WTC11 (cell line): ENCODE measurements at regions not wholly inside any gene's neighbourhood (a gene's known extent, or its start where the extent isn't known, plus 50 kb on each side); places are given as distances from the start of the nearest gene placed in this dataset.

Experiments
- ATAC-seq: fragments of 200-7000 bp; cut with Tn5 transposase; 2 replicates; pipeline ENCODE4 v1.10.0; 2021; ENCODE audit warnings: mild to moderate bottlenecking, moderate library complexity
- CTCF ChIA-PET: fragments of 300-600 bp; sonication (Branson Sonifier 250); formaldehyde crosslinking; loops from one replicate; lab custom pipeline; 2021; ENCODE audit warnings: antibody characterized with exemption; lab: Charles Lee
- POLR2A ChIA-PET: fragments of 350-600 bp; sonication (Branson Sonifier 250); formaldehyde crosslinking; loops from one replicate; lab custom pipeline; 2021; ENCODE audit warnings: antibody characterized with exemption; lab: Charles Lee
- DNase-seq: peaks from one replicate; pipeline ENCODE4 v3.0.0; 2021; ENCODE audit warnings: low spot score
- H3K27ac Mint-ChIP-seq: 2 replicates; pipeline ENCODE4 v1.8.0; 2021; ENCODE audit warnings: mixed read lengths
- H3K27me3 Mint-ChIP-seq: 2 replicates; pipeline ENCODE4 v1.8.0; 2021; ENCODE audit warnings: low read depth, mild to moderate bottlenecking, moderate library complexity, mixed read lengths
- H3K36me3 Mint-ChIP-seq: 2 replicates; pipeline ENCODE4 v1.8.0; 2021; ENCODE audit warnings: mixed read lengths
- H3K4me1 Mint-ChIP-seq: 2 replicates; pipeline ENCODE4 v1.8.0; 2022; ENCODE audit warnings: mixed read lengths
- H3K4me3 Mint-ChIP-seq: 2 replicates; pipeline ENCODE4 v1.8.0; 2021; ENCODE audit warnings: mild to moderate bottlenecking, moderate library complexity, mixed read lengths
- H3K9me3 Mint-ChIP-seq: 2 replicates; pipeline ENCODE4 v1.8.0; 2021; ENCODE audit warnings: mixed read lengths
- AR ChIP-seq: fragments of 250-450 bp; sonication (Bioruptor Pico); IDR thresholded peaks from 2 replicates; pipeline ENCODE4 v1.9.0; 2021; ENCODE audit warnings: mild to moderate bottlenecking
- CREB1 ChIP-seq: sonication (generic); formaldehyde crosslinking; IDR thresholded peaks from 2 replicates; pipeline ENCODE4 v1.8.0; 2023; ENCODE audit warnings: mild to moderate bottlenecking, missing genetic modification reagents
- FOXJ3 ChIP-seq: sonication (generic); formaldehyde crosslinking; IDR thresholded peaks from 2 replicates; pipeline ENCODE4 v1.9.0; 2021; ENCODE audit warnings: missing genetic modification reagents, mild to moderate bottlenecking, borderline replicate concordance
- FOXK1 ChIP-seq: sonication (generic); formaldehyde crosslinking; IDR thresholded peaks from 2 replicates; pipeline ENCODE4 v1.8.0; 2022; ENCODE audit warnings: mild to moderate bottlenecking, moderate library complexity, missing genetic modification reagents
- IRF1 ChIP-seq: sonication (generic); formaldehyde crosslinking; IDR thresholded peaks from 2 replicates; pipeline ENCODE4 v1.8.0; 2023; ENCODE audit warnings: missing genetic modification reagents
- NR1H2 ChIP-seq: sonication (generic); formaldehyde crosslinking; IDR thresholded peaks from 2 replicates; pipeline ENCODE4 v1.9.0; 2021; ENCODE audit warnings: mild to moderate bottlenecking, moderate library complexity, missing genetic modification reagents
- NR3C1 ChIP-seq: sonication (generic); formaldehyde crosslinking; conservative IDR thresholded peaks from 2 replicates; pipeline ENCODE4 v1.8.1; 2023; ENCODE audit warnings: low read depth, mild to moderate bottlenecking, missing genetic modification reagents
- PRDM15 ChIP-seq: sonication (generic); formaldehyde crosslinking; IDR thresholded peaks from 2 replicates; pipeline ENCODE4 v1.8.0; 2022; ENCODE audit warnings: missing genetic modification reagents
- RORB ChIP-seq: fragments of 250-450 bp; sonication (Bioruptor Pico); IDR thresholded peaks from 2 replicates; pipeline ENCODE4 v1.9.0; 2021; ENCODE audit warnings: mild to moderate bottlenecking
- SMAD3 ChIP-seq: sonication (generic); formaldehyde crosslinking; IDR thresholded peaks from 2 replicates; pipeline ENCODE4 v1.8.0; 2022; ENCODE audit warnings: missing genetic modification reagents, mild to moderate bottlenecking, borderline replicate concordance
- TEAD4 ChIP-seq: sonication (generic); formaldehyde crosslinking; IDR thresholded peaks from 2 replicates; pipeline ENCODE4 v1.8.0; 2022; ENCODE audit warnings: mild to moderate bottlenecking, missing genetic modification reagents
- USF2 ChIP-seq: sonication (generic); formaldehyde crosslinking; IDR thresholded peaks from 2 replicates; pipeline ENCODE4 v1.8.1; 2023; ENCODE audit warnings: mild to moderate bottlenecking, missing genetic modification reagents, moderate library complexity
- ZBTB43 ChIP-seq: sonication (generic); formaldehyde crosslinking; IDR thresholded peaks from 2 replicates; pipeline ENCODE4 v1.8.1; 2023; ENCODE audit warnings: mild to moderate bottlenecking, missing genetic modification reagents
- ZNF138 ChIP-seq: sonication (generic); formaldehyde crosslinking; conservative IDR thresholded peaks from 2 replicates; pipeline ENCODE4 v1.8.1; 2022; ENCODE audit warnings: mild to moderate bottlenecking, moderate library complexity, missing genetic modification reagents
- ZNF219 ChIP-seq: sonication (generic); formaldehyde crosslinking; IDR thresholded peaks from 2 replicates; pipeline ENCODE4 v1.8.0; 2023; ENCODE audit warnings: missing genetic modification reagents, mild to moderate bottlenecking, borderline replicate concordance
- ZNF263 ChIP-seq: sonication (generic); formaldehyde crosslinking; IDR thresholded peaks from 2 replicates; pipeline ENCODE4 v1.8.1; 2022; ENCODE audit warnings: low read depth, mild to moderate bottlenecking, moderate library complexity, missing genetic modification reagents
- ZNF281 ChIP-seq: sonication (generic); formaldehyde crosslinking; IDR thresholded peaks from 2 replicates; pipeline ENCODE4 v1.8.0; 2023; ENCODE audit warnings: mild to moderate bottlenecking, missing genetic modification reagents
- ZNF425 ChIP-seq: fragments of 250-450 bp; sonication (Bioruptor Pico); conservative IDR thresholded peaks from 2 replicates; pipeline ENCODE4 v1.9.0; 2021; ENCODE audit warnings: mild to moderate bottlenecking
- ZNF512 ChIP-seq: sonication (generic); formaldehyde crosslinking; IDR thresholded peaks from 2 replicates; pipeline ENCODE4 v1.8.1; 2022; ENCODE audit warnings: missing genetic modification reagents, borderline replicate concordance

GRCh38 chr5:144015961-144016360 is 154.5 kb downstream of the YIPF5 start:
- peak overlapping the region; percentile 41; the same call in 1 of the 2 replicates for H3K27ac Mint-ChIP-seq
- no peak overlapping the region for H3K4me3 Mint-ChIP-seq
- DNase-seq = no peak
- CTCF ChIA-PET = interaction anchor here (1.5 kb wide), 1 partner anchor 126 kb away, joined by 7 read pairs; no protein-coding TSS in a partner anchor
- peaks cover 45% of the 10 kb centered on the region for H3K36me3 Mint-ChIP-seq
- TF ChIP-seq NR1H2 (CRISPR knock-in tag) (no peak), IRF1 (CRISPR knock-in tag) (no peak), RORB (CRISPR knock-in tag) (no peak), FOXJ3 (no peak), AR (CRISPR knock-in tag) (no peak), SMAD3 (no peak), ZNF263 (no peak), PRDM15 (CRISPR knock-in tag) (no peak)
- TF ChIP-seq, all 79 proteins: peak for 0
- H3K9me3 Mint-ChIP-seq = peaks cover 45% of the 10 kb centered on the region
- POLR2A ChIA-PET = interaction anchor here (0.6 kb wide), 1 partner anchor 29 kb away, joined by 3 read pairs; no protein-coding TSS in a partner anchor
- H3K27me3 Mint-ChIP-seq = no peaks in the 10 kb centered on the region; the same call in 1 of the 2 replicates
- H3K4me1 Mint-ChIP-seq = peaks cover 58% of the 10 kb centered on the region
- no peak for ATAC-seq

- CTCF ChIA-PET = no interaction called here
- POLR2A ChIA-PET = no interaction called here
- DNase-seq (no peak), ATAC-seq (no peak)
- peaks cover 49% of the 10 kb centered on the region for H3K36me3 Mint-ChIP-seq
- H3K27ac Mint-ChIP-seq = no peak overlapping the region
- H3K4me3 Mint-ChIP-seq = no peak overlapping the region
- H3K4me1 Mint-ChIP-seq = peaks cover 48% of the 10 kb centered on the region
- peaks cover 50% of the 10 kb centered on the region for H3K9me3 Mint-ChIP-seq
- H3K27me3 Mint-ChIP-seq = no peaks in the 10 kb centered on the region; the same call in 1 of the 2 replicates
- TF ChIP-seq ZNF512 (CRISPR knock-in tag) = no peak
- TF ChIP-seq TEAD4 = no peak
- TF ChIP-seq ZNF281 (CRISPR knock-in tag) = no peak
- no peak for TF ChIP-seq ZNF219 (CRISPR knock-in tag)
- TF ChIP-seq ZBTB43 (CRISPR knock-in tag) = no peak
- no peak for TF ChIP-seq FOXK1 (CRISPR knock-in tag)
- TF ChIP-seq SMAD3 = no peak
- no peak for TF ChIP-seq CREB1
- no peak for TF ChIP-seq NR3C1 (CRISPR knock-in tag)
- no peak for TF ChIP-seq USF2 (CRISPR knock-in tag)
- no peak for TF ChIP-seq ZNF425
- TF ChIP-seq ZNF138 (CRISPR knock-in tag) = no peak
These were observed 153.3 kb downstream of the YIPF5 start for GRCh38 chr5:144017119-144017518.
